H1 (cell line): ENCODE measurements at regions not wholly inside any gene's neighbourhood (a gene's known extent, or its start where the extent isn't known, plus 50 kb on each side); places are given as distances from the start of the nearest gene placed in this dataset.

Source experiments
- BCL11A ChIP-seq, 2 experiments: IDR thresholded peaks; one replicate each; pipeline ENCODE4 v1.6.1; 2011; ENCODE audit warnings: low read depth in 2 of 2, low read length in 2 of 2, mild to moderate bottlenecking in 2 of 2
- JUND ChIP-seq: IDR thresholded peaks from 2 replicates; pipeline ENCODE4 v1.6.1; 2011; ENCODE audit warnings: mild to moderate bottlenecking, improper control_type of control experiment, low read length
- POLR2A ChIP-seq, 2 experiments: IDR thresholded peaks; 1 replicate in 1 of 2; 2 replicates in 1 of 2; pipeline ENCODE4 v1.6.1; 2011; ENCODE audit warnings: low read depth in 2 of 2, low read length in 2 of 2, mild to moderate bottlenecking in 2 of 2; ENCODE audit errors: control extremely low read depth in 1 of 2
- SIX5 ChIP-seq: IDR thresholded peaks from 2 replicates; pipeline ENCODE4 v1.6.1; 2011; ENCODE audit warnings: mild to moderate bottlenecking, low read depth, low read length
- TEAD4 ChIP-seq: IDR thresholded peaks from 2 replicates; pipeline ENCODE4 v1.6.1; 2012; ENCODE audit warnings: low read depth, low read length, inconsistent platforms, mixed read lengths
- TF ChIP-seq, protein P1 (sequence below), 3 experiments: IDR thresholded peaks; 1 replicate in 2 of 3; 2 replicates in 1 of 3; pipeline versions ENCODE4 v1.5.1 to v1.6.1; 2011; ENCODE audit warnings: low read length in 3 of 3, mild to moderate bottlenecking in 3 of 3, inconsistent platforms in 2 of 3, low read depth in 1 of 3, moderate library complexity in 1 of 3; ENCODE audit not compliant: insufficient read depth in 1 of 3; ENCODE audit errors: control extremely low read depth in 1 of 3

DNA sequence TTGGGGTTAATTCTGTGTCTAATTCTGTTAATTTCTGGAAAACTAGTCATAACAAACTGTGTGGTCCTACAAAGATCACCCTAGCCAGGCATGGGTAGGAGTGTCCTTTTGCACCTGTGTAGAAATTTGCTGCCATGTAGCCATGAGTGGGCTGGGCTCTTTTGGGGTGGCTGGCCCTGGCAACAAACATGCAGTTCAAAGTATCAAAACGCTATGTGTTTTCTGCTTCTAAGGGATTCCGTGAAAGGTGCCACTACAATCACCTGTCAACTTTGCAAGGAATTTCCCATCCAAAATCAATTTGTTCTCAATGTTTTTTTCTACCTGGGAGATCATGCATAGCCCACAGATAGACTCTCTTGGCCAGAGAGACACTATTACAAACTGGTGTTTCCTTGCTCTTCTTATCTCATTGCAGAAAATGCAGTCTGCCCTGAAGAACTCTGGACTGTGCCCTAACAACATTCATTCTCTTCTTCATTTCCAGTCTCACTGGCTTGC, 537.7 kb upstream of the ID2 start:
- TF ChIP-seq POLR2A (IDR thresholded peaks at IDR 0.05; ENCODE audit: control extremely low read depth in 1 of 2, low read depth in 2 of 2, low read length in 2 of 2) (no peak), JUND (no peak), TEAD4 (no peak), SIX5 (no peak), BCL11A (IDR thresholded peaks at IDR 0.05; ENCODE audit: low read depth in 2 of 2, low read length in 2 of 2) (no peak)
- TF ChIP-seq, protein P1, sequence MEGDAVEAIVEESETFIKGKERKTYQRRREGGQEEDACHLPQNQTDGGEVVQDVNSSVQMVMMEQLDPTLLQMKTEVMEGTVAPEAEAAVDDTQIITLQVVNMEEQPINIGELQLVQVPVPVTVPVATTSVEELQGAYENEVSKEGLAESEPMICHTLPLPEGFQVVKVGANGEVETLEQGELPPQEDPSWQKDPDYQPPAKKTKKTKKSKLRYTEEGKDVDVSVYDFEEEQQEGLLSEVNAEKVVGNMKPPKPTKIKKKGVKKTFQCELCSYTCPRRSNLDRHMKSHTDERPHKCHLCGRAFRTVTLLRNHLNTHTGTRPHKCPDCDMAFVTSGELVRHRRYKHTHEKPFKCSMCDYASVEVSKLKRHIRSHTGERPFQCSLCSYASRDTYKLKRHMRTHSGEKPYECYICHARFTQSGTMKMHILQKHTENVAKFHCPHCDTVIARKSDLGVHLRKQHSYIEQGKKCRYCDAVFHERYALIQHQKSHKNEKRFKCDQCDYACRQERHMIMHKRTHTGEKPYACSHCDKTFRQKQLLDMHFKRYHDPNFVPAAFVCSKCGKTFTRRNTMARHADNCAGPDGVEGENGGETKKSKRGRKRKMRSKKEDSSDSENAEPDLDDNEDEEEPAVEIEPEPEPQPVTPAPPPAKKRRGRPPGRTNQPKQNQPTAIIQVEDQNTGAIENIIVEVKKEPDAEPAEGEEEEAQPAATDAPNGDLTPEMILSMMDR (IDR thresholded peaks at IDR 0.05; ENCODE audit: control extremely low read depth in 1 of 3, insufficient read depth in 1 of 3, low read depth in 1 of 3, low read length in 3 of 3), result no peak
